ENCODE measurements at regions not wholly inside any gene's neighbourhood (a gene's known extent, or its start where the extent isn't known, plus 50 kb on each side); places are given as distances from the start of the nearest gene placed in this dataset.

- no peak for DNase-seq
These were observed 55.8 kb downstream of the KCNE4 start for GRCh38 chr2:223107825-223108224.

- no peak for DNase-seq
These were observed 56.5 kb downstream of the KCNE4 start for GRCh38 chr2:223108351-223109050.

GRCh38 chr2:223109341-223109740, 57.4 kb downstream of the KCNE4 start:
- DNase-seq, result no peak

- no peak for DNase-seq
These were observed 61.2 kb downstream of the KCNE4 start for GRCh38 chr2:223113161-223113560.

- DNase-seq, result peak; percentile 80
These were observed 62.2 kb downstream of the KCNE4 start for GRCh38 chr2:223114170-223114569.

GRCh38 chr2:223114917-223115316, 62.9 kb downstream of the KCNE4 start:
- no peak for DNase-seq

- peak; percentile 33 for DNase-seq
These were observed 65.5 kb downstream of the KCNE4 start for GRCh38 chr2:223117533-223117932.

- DNase-seq, result peak; percentile 21
These were observed 69.3 kb downstream of the KCNE4 start for GRCh38 chr2:223121283-223121682.

GRCh38 chr2:223122781-223123180, 70.8 kb downstream of the KCNE4 start:
- DNase-seq, result peak; percentile 25

GRCh38 chr2:223123855-223124610, 72.0 kb downstream of the KCNE4 start:
- peak; percentile 33 for DNase-seq

- no peak for DNase-seq
These were observed 89.6 kb downstream of the KCNE4 start for GRCh38 chr2:223141606-223142005.

- DNase-seq, result no peak
These were observed 90.1 kb downstream of the KCNE4 start for GRCh38 chr2:223142118-223142517.

GRCh38 chr2:223147431-223147830, 95.4 kb downstream of the KCNE4 start:
- DNase-seq, result no peak

- DNase-seq, result no peak
These were observed 96.5 kb downstream of the KCNE4 start for GRCh38 chr2:223148516-223148915.

GRCh38 chr2:223155956-223156355, 104.0 kb downstream of the KCNE4 start:
- DNase-seq, result no peak

GRCh38 chr2:223161873-223162458, 110.0 kb downstream of the KCNE4 start:
- DNase-seq, result no peak

GRCh38 chr2:223165423-223166214, 113.6 kb downstream of the KCNE4 start:
- no peak for DNase-seq

- DNase-seq, result no peak
These were observed 114.2 kb downstream of the KCNE4 start for GRCh38 chr2:223166215-223166493.

- no peak for DNase-seq
These were observed 115.1 kb downstream of the KCNE4 start for GRCh38 chr2:223166983-223167650.

- no peak for DNase-seq
These were observed 118.0 kb downstream of the KCNE4 start for GRCh38 chr2:223169830-223170605.

- no peak for DNase-seq
These were observed 125.0 kb downstream of the KCNE4 start for GRCh38 chr2:223176970-223177369.

GRCh38 chr2:223180463-223180862, 128.5 kb downstream of the KCNE4 start:
- no peak for DNase-seq

Measured in dermis blood vessel endothelial cell (primary cell).